ENCODE measurements at regions not wholly inside any gene's neighbourhood (a gene's known extent, or its start where the extent isn't known, plus 50 kb on each side); places are given as distances from the start of the nearest gene placed in this dataset.

DNA sequence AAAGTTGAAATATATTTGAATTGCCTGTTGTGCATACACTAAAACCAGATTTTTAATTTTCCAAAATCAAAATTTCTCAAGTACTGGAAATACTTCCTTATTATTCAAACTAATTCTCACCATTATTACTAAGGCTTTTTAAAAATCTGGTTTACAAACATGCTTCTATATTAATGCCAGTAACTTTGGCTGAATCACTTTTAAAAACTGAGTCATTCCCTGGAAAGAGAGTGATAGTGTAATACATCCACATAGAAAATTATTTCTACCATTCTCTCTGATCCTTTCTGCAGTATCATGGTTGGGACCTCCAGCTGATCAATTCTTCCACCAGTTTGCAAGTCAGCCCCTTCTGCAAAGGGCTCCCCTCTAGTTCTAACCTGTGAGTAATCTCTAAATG, 165.3 kb upstream of the FAM241A start:
- Mint-ChIP-seq H3K36me3 (ENCODE audit: low read depth) (peaks cover 1% of the 10 kb centered on the region), H3K27ac (no peak overlapping the region), H3K9me3 (peaks cover 20% of the 10 kb centered on the region), H3K27me3 (ENCODE audit: insufficient read depth) (no peaks in the 10 kb centered on the region), H3K4me1 (peaks cover 26% of the 10 kb centered on the region), H3K4me3 (no peak overlapping the region)
- H3K4me1 ChIP-seq (ENCODE audit: control insufficient read depth, insufficient read depth, low read length), result no peaks in the 10 kb centered on the region
- TF ChIP-seq, protein P1, sequence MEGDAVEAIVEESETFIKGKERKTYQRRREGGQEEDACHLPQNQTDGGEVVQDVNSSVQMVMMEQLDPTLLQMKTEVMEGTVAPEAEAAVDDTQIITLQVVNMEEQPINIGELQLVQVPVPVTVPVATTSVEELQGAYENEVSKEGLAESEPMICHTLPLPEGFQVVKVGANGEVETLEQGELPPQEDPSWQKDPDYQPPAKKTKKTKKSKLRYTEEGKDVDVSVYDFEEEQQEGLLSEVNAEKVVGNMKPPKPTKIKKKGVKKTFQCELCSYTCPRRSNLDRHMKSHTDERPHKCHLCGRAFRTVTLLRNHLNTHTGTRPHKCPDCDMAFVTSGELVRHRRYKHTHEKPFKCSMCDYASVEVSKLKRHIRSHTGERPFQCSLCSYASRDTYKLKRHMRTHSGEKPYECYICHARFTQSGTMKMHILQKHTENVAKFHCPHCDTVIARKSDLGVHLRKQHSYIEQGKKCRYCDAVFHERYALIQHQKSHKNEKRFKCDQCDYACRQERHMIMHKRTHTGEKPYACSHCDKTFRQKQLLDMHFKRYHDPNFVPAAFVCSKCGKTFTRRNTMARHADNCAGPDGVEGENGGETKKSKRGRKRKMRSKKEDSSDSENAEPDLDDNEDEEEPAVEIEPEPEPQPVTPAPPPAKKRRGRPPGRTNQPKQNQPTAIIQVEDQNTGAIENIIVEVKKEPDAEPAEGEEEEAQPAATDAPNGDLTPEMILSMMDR (conservative IDR thresholded peaks at IDR 0.05), result no peak
- H3K9ac ChIP-seq (ENCODE audit: extremely low read depth, low read length, poor library complexity, severe bottlenecking), result no peak overlapping the region
- H3K36me3 ChIP-seq (ENCODE audit: control insufficient read depth, insufficient read depth, low read length), result no peaks in the 10 kb centered on the region
- H3K4me3 ChIP-seq (ENCODE audit: low read length), result no peak overlapping the region
- peaks cover 24% of the 10 kb centered on the region for H3K9me3 ChIP-seq (ENCODE audit: control insufficient read depth, low read length)
- no peak for DNase-seq
- H3K27me3 ChIP-seq (ENCODE audit: control insufficient read depth, insufficient read depth, low read length, poor library complexity, severe bottlenecking), result no peaks in the 10 kb centered on the region
- no peak overlapping the region for H3K27ac ChIP-seq (ENCODE audit: low read depth, low read length)

DNA sequence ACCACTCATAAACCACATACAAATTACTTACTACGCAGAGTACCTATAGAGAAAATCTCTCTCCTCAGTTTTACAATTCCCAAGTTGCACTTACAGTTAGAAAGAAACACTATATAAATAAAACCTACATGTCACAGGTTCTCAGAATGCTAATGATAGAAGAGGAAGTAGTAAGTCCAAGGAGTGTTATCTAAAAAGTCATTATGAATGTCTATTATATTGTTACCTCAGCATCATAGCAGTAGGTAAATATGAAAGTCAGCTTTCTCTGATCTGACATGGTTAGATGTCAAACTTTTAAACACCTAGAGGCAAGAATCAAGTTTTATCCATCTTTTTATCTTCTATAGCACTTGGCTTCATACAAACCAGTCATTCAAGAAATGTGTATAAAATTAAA, 163.2 kb upstream of the FAM241A start:
- Mint-ChIP-seq H3K36me3 (ENCODE audit: low read depth) (no peaks in the 10 kb centered on the region), H3K9me3 (no peaks in the 10 kb centered on the region), H3K27me3 (ENCODE audit: insufficient read depth) (no peaks in the 10 kb centered on the region), H3K4me1 (peaks cover 42% of the 10 kb centered on the region), H3K4me3 (no peak overlapping the region), H3K27ac (no peak overlapping the region)
- peaks cover 3% of the 10 kb centered on the region for H3K9me3 ChIP-seq (ENCODE audit: control insufficient read depth, low read length)
- H3K36me3 ChIP-seq (ENCODE audit: control insufficient read depth, insufficient read depth, low read length), result no peaks in the 10 kb centered on the region
- H3K9ac ChIP-seq (ENCODE audit: extremely low read depth, low read length, poor library complexity, severe bottlenecking), result no peak overlapping the region
- H3K4me1 ChIP-seq (ENCODE audit: control insufficient read depth, insufficient read depth, low read length), result no peaks in the 10 kb centered on the region
- no peak overlapping the region for H3K4me3 ChIP-seq (ENCODE audit: low read length)
- no peak for DNase-seq
- H3K27ac ChIP-seq (ENCODE audit: low read depth, low read length), result no peak overlapping the region
- H3K27me3 ChIP-seq (ENCODE audit: control insufficient read depth, insufficient read depth, low read length, poor library complexity, severe bottlenecking), result no peaks in the 10 kb centered on the region
- 100% methylated on average over 1 of the region's 1 CpG for WGBS, 2 experiments (ENCODE audit: insufficient coverage in 1 of 2, insufficient read length in 1 of 2)
- TF ChIP-seq, protein P1 (conservative IDR thresholded peaks at IDR 0.05), result no peak

DNA sequence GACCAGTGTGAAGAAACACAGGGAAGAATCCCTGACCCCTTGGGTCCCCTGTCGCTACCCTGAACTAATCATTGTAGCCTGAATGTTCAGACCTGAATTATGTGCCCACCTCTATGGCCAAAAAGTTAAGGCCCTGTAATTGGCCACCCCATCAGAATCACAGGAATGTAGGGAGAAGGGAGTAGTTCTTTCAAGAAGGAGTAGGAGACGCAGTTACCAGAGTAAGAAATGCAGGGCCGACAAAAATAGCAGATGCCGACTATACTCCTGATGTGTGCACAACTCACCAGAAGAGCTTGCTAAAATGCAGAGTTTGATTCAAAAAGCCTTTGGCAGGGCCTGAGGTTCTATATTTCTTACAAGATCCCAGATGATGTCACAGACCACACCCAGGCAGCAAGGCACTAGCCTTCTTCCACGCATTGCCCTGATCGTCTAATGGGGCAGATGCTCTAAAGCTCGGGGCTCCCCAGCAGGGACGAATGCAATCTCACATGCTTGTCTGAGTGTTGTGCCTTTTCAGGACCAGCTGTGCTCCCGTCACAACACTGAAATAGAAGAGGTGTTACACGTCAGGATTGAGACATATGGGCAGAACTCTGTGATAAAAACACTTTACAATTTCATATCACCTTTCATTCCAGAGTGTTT, 161.0 kb upstream of the FAM241A start:
- Histone ChIP-seq H3K36me3 (ENCODE audit: control insufficient read depth, insufficient read depth, low read length) (no peaks in the 10 kb centered on the region), H3K4me3 (ENCODE audit: low read length) (no peak overlapping the region), H3K27ac (ENCODE audit: low read depth, low read length) (no peak overlapping the region), H3K27me3 (ENCODE audit: control insufficient read depth, insufficient read depth, low read length, poor library complexity, severe bottlenecking) (no peaks in the 10 kb centered on the region), H3K4me1 (ENCODE audit: control insufficient read depth, insufficient read depth, low read length) (no peaks in the 10 kb centered on the region), H3K9me3 (ENCODE audit: control insufficient read depth, low read length) (no peaks in the 10 kb centered on the region), H3K9ac (ENCODE audit: extremely low read depth, low read length, poor library complexity, severe bottlenecking) (no peak overlapping the region)
- Mint-ChIP-seq H3K27me3 (ENCODE audit: insufficient read depth) (no peaks in the 10 kb centered on the region), H3K27ac (no peak overlapping the region), H3K4me1 (peaks cover 30% of the 10 kb centered on the region), H3K9me3 (no peaks in the 10 kb centered on the region), H3K36me3 (ENCODE audit: low read depth) (no peaks in the 10 kb centered on the region), H3K4me3 (no peak overlapping the region)
- TF ChIP-seq, protein P1 (conservative IDR thresholded peaks at IDR 0.05), result no peak
- 93 to 97% methylated on average over 7 to 10 of the region's 10 CpGs for WGBS, 2 experiments (ENCODE audit: insufficient coverage in 1 of 2, insufficient read length in 1 of 2)
- peak; percentile 49 for DNase-seq
